ENCODE measurements at regions not wholly inside any gene's neighbourhood (a gene's known extent, or its start where the extent isn't known, plus 50 kb on each side); places are given as distances from the start of the nearest gene placed in this dataset.

GRCh38 chr14:101399737-101400517 lies 161.4 kb upstream of the DIO3 start:
- no peak for TF ChIP-seq CTCF (IDR thresholded peaks at IDR 0.05)
- no peak for TF ChIP-seq ZFX (IDR thresholded peaks at IDR 0.05; ENCODE audit: borderline replicate concordance)

Measured in 22Rv1 (cell line).